Fibroblast of skin of back (primary cell): ENCODE measurements at regions not wholly inside any gene's neighbourhood (a gene's known extent, or its start where the extent isn't known, plus 50 kb on each side); places are given as distances from the start of the nearest gene placed in this dataset.

ENCODE experiments used
- DNase-seq: peaks from one replicate; pipeline ENCODE4 v3.0.0-alpha.2; 2013

DNA sequence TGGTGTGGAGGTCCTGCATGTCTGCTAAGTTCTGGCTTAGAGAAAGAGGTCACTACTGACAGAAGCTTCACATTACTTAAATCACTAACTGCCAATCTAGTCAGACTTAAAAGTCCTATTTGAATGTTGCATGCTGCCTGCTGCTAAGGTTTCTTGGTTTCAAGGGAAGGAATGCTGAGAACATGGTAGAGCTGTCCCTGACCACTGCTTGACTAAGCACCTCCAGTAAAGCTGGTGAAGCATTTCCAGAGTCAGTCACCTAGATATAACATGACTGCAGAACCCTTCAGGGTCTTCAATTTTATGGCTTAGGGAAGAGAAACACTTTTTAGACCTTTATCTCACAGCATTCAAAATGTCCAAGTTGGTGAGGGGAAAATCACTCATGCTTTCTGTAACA, 2178.3 kb upstream of the PIK3C3 start:
- DNase-seq = no peak

DNA sequence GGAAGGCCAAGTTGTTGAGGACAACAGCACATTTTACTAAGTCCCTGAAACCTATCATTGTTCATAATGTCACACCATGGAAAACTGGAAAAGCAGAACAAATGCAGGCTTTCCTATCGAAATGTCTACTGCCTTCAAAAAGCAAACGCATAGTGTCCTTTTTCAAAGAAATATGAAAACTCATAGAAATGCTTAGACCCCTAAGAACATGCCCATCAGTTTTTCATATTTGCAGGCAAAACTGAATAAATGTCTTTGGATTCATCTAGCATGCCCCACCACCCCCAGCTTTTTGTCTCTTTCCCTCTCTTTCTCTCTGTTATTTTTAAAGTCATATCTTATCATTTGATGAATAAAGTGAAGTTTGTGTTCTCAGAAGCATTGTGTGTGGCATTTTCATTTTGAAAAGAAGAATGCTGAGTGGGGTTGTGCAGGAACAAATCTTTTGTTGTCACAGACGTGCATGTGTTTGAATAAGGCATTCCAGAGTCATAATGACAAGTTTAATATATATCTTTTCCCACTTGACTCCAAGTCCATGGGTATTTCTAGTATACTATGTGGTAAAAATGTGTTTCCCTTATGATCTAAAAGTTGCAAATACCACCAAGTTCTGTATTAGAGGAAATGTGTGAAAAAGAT, 2180.0 kb upstream of the PIK3C3 start:
- DNase-seq = peak; percentile 22

DNA sequence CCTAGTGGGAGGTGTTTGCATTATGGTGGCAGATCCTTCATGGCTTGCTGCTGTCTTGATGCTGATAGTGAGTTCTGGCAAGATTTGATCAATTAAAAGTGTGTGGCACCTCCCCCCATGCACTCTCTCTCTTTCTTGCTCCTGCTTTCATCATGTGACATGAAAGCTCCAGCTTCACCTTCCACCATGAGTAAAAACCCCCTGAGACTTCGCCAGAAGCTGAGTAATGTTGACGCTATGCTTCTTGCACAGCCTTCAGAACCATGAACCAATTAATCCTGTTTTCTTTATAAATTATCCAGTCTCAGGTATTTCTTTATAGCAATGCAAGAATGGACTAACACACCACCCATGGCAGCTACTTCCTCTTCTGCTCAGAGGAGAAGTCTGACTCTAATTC, 2181.4 kb upstream of the PIK3C3 start:
- DNase-seq = peak; percentile 13

DNA sequence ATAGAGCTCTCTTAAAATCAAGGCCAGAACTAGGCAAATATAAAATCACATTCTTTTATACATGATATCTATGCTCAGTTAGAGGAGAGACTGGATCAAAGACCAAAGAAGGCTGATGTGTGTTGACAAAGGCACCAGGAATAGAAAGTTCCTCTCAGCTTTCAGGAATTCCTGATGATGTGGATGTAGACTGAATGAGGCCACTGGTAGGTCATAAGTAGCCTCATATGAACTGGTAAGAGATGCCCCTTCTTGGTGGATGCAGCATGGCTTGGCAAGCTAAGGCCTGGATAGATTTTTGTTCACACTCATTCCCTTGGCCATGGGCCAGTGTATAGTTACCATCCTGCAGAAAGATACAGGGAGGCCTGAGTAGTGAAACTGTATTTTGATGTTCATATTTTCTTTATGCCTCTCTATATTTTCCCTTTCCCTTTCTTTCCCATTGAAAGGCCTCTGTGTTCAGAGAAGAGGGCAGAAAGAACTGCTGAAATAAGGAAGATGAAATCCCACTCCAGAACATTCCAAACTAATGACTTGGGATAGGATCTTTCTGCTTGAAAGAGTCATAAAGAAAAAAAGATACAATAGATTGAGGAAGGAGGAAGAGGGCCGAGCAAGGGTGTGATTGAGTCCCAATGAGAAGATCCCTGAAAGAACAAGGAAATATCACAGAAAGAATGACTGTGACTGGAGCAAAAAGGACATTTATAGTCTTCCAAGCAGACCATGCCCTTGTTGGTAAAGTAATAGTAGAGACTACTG, 2182.7 kb upstream of the PIK3C3 start:
- DNase-seq = peak; percentile 61

DNA sequence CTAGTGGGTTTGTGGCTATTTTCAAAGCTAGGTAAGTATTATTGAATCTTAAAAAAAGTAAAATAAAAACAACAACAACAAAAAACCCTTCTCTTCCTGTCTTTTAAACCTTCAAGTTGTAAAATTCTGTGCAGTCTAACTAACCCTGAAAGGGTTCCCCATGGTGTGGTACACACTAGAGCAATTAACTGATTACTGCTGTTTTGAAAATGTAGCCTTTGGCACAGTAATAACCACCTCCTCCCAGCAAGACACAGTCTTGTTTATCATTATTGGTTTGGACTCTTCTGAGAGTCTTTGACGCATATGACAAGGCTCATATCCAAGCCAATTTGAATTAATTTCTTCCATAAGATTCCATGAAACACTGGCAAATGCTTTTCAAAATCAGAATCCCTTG, 2184.6 kb upstream of the PIK3C3 start:
- no peak for DNase-seq

DNA sequence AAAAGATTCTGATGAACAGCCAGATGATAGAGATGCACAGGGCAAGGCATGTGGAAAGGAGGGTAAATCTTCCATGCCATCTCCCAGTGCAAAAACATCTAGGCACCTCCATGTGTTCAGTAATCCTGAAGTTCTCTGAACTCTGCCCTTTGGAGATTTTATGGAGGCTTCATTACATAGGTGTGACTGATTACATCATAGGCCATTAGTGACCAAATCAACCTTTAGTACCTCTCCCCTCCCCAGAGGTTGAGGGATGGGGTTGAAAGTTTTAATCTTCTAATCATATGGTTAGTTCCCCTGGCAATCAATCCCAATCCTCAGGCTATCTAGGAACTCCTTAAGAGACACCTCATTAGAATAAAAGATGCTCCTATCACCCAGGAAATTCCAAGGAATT, 2190.2 kb upstream of the PIK3C3 start:
- no peak for DNase-seq

DNA sequence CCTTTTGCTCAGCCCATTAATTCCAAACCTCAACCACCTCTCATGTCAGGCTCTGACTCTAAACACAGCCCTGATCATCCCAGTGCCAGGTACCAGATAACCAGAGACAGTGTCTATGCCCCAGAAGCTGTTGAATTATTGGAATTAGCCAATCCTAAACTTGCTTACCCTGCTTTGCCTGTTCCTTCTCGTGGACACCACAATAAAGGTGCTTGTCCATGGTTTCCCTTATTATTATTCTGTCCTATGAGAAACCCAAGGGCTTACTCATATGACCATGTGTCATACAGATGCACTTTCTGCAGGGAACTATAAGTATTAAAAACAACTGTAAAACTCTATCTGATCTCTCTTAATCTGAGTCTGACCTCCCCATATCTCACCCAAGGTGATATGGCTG, 2193.8 kb upstream of the PIK3C3 start:
- DNase-seq = no peak

DNA sequence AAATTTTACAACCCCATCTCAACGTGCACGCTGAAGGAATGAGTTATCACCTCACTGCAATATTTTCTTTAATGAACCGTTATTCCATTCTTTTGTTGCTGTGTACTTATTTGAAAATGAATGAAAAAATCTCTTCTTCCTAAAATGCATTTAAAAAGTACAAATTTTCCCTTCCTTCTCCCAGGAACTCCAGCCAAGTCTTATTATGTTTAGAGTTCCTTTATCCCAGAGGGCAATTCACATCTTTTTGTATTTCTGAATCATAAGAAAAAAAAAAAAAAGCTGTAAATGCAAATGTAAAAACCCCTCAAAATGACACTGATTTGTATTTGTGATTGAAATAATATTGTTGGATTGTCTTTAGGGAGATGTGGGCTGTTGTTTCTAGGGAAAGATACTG, 2194.3 kb upstream of the CELF4 start:
- DNase-seq = no peak

DNA sequence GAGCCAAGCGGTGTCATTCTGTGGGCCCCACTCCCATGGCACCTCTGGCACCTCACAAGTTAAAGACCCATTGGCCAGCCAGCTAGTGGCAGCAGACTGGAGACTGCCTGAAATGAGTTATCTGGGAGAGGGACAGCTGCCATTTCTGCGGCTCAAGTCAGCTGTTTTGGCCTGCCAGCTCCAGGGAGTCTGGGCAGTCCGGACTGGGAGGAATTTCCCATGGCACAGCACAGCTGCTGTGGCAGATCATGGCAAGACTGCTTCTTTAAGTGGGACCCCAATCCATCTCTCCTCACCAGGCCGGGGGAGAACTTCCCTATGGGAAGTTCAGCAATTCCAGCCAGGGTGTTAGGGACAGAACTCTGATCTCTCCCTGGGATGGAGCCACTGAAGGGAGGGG, 2187.6 kb upstream of the CELF4 start:
- no peak for DNase-seq

DNA sequence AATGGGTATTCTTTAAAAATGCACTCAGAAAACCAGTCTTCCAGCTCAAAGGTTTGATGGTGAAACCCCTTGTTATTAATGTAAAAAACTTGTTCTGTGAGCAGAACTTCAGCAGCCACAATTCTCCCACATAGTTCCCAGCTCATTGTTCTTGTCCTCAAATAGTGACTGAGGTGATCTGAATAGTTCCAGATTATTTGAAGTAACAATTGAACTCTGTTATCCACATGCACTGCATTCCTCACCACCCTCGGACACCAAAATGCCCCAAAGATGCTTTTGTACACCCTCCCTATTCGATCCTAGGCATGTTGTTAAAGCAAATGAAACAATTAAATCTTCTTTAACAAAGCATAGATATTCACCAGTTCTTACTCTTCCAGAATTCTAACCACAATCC, 2186.8 kb upstream of the CELF4 start:
- no peak for DNase-seq

DNA sequence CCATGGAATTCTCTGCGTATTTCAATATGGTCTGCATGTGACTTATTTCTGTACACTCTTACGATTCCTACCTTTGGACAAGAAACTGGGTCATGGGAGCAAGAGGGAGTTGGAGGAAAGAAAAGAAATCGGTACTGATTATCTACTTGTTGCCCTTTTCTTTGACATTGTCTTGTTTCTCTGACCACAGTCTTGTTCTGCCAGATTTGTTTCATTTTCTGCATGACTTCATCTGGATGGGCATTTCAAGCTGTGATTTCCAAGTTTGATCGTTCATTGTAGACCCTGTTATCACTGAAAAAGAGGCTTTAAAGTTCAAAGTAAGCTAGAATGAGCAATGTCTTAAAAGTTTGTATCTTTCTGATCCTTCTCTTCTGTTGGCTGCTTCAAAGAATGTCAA, 2186.3 kb upstream of the CELF4 start:
- no peak for DNase-seq

DNA sequence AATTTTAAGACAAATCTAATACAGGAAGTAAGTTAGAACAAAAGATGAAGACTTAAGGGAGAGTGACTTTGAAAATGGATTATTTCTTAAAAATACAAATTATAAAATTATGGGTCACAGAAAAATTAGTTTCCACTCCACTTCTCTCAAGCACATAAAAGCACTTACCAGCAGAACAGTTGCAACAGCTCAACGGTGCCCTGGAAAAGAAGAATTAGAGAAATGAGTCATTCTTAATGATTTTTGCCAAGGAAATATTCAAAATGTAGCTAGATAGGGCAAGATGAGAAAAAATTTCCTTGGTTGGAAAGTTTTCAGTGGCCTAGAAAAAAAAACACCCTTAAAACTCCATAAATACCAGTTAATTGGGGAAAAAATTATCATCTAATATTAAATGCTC, 2185.6 kb upstream of the CELF4 start:
- DNase-seq = no peak

DNA sequence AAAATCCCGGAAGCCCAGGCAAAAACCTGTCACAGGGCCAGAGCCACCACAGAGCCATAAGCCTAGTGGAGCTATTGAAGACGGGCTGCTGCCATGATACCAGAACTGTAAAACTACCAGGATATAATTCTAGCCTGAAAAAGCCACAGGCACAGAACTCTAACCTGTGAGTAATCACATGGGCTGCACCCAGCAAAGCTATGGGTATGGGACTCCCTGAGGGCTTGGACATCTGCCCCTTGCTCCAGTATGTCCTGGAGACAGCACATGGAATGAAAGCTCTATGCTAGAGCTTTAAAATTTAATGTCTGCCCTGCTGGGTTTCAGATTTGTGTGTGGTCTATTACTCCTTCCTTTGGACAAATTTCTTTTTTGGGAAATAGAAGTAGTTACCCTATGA, 2183.6 kb upstream of the CELF4 start:
- no peak for DNase-seq

DNA sequence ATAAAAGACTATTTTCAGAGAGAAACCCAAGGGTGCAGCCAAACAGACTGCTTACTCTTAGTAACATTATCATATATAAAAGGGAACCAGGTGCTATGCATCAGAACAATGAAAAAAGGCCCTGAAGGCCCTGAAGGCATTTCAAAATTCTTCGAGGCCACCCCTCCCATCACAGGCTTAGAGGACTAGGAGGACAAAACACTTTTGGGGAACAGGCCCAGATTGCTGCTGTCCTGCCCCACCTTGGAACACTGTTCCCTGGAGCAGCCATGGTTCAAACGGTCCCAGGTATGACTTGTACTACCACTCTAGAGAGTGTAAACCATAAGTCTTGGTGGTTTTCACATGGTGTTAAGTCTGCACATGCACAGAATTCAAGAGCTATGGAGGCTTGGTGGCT, 2183.1 kb upstream of the CELF4 start:
- no peak for DNase-seq

DNA sequence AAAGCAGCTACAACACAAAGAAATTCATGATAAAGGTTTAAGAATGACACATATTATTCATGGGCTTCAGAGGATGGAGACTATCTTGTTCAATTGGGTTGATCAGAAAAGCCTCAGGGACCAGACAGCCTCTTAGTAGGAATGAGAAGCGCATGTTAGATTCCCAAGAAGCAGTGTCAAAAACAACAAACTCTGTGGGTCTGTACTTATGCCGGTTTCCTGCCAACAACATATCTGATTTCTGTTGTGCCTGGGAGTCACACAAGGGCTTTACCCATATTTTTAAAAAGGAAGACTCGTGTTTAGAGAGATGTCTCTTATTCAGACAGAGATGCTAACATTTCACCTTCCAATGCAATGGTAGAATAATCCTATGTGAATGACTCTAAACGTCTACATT, 2180.6 kb upstream of the CELF4 start:
- DNase-seq = no peak

DNA sequence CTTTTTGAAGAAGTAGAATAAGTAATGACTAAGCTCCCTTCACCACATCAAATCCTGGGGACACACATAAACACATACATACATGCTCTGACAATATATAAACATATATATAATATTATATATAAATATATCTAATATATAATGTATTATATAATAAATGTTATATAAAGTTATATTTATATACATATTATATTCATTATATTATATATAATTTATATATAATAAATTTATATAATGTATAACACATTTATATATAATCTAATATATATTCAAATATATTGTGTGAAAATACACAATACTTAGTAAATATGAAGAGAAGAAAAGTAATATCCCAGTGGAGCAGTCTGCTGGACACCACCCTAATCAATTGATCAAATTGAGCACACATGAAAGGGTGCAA, 2177.9 kb upstream of the CELF4 start:
- no peak for DNase-seq

DNA sequence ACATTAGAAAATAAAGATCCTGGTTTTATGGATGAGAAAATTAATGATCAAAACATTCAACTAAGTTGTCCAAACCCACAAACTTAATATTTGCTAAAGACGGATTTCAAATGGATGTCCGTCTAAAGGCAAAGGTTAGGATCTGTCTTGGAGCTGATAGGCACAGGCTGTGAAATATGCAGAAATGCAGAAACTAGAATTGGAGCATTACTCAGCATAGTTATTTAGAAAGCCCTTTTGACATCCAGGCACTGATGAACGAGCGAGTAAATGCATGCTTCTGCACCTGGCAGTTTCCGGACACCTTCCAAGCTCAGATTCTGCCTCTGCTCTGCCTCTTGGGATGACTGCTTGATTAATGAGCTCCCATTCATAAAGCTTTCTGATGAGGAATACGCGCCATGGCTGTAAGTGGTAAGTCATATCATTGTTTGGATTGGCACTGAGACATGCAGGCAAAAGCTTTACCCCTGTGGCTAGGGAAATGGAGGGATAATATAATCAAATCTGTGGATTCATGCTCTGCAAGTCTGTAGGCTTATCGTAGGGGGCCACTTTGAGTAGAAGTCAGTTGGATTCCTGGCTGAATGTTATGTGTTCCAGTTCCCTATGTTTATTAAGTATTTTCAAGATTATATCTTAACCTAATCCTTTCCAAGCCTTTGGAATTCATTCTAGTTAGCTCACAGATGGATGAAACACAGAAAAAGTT, 2176.3 kb upstream of the CELF4 start:
- DNase-seq = no peak

DNA sequence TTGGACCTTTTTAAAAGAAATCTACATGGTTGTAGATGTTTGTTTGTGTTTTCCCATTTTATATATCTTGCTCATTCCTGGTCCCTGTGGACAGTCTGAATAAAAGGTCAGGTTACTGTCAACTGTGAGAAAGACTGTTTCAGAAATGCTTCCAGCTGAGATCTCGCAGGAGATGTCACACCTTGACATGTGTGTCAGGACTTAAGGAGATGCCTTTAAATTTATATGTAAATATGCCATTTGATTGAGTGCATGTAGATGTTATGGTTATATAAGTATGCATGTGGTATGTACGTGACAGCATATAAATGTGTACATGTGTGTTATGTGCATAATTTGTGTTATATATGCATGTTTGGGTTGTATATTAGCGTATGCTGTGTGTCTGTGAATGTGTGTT, 2172.3 kb upstream of the CELF4 start:
- DNase-seq = no peak

DNA sequence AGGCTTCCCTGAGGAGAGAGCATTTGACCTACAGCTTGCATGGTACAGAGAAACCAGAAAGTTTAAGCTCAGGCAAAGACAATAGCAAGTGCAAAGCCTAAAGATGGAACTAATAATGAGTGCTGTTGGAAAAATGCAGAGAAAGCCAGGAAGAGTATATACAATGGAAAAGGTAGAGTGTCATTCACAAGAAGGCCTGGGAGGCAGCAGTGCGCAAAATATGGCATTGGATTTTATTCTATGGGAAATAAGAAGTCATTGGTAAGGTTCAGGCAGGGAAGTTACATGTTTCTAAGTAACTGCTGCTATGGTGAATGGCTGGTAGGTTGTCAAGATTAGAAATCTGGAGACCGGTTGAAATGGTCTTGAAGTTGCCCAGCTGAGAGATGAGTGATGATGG, 2167.3 kb upstream of the CELF4 start:
- no peak for DNase-seq

DNA sequence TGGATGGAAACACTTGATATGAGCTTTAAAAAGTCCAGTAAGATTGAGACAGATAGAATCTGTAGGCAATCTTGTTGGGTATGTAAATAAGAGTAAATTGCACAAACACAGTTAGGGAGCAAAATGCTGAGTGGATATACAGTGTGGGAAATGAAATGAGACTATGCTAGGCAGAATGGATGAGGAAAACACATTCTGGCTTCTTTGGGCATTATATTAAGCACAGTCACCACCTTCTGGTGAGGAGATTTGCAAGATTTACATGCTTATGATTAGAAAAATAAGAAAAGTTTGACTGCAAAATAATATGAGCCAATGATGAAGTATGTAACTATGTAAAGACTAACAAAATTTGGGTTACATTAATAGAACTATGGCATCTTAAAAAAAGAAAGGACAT, 2165.0 kb upstream of the CELF4 start:
- no peak for DNase-seq

DNA sequence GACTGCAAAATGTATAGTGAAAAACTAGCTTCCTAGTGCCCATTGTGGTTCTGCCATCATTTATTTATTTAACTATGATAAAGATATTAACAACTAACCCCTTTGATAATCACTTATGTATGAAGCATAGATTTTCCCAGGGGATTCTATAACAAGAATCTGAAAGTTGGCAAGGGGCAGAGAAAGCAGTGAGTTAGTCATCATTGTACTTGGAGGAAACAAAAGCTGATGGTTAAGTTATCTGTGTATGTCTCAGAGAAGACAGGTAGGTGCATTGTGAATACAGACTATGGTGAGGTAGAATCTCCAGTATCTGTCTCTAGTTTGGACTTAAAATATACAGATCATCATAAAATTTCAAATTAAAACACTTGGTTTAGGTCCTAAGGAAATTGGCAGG, 2159.1 kb upstream of the CELF4 start:
- peak; percentile 19 for DNase-seq

DNA sequence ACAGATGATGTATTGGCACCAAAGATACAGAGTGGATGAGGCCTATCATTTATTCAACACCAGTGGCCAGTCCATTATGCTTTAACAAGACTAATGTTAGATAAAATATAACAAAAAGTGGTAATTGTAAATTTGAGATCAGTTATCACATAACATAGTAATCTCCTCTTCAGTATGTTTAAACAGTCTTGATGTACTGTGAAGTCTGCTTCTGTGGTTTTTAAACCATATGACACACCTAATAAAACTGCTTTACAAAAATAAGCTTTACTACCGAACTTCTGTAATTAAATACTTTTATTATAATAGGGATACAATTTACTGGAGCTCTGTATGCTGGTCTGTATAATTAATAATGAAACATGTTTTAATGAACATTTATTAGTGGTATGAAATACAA, 2156.1 kb upstream of the CELF4 start:
- DNase-seq = no peak

DNA sequence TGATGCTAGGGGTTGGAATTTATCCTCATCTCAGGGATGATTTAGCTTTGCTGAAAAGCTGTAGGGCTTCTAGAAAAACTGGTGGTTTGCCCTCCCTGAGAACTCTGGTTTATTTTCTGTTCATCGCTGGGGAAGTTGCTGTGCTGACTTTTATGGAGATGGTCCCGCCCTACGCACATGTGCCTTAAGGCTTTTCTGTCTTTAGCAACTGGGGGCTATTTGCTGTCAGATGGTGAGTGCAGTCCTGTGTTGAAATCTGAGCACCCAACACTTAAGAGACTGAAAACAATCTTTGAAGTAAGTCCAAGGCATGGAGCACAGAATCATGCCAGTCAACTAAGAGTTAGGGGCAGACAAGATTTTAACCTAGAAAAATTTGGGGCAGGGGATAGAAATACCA, 2148.4 kb upstream of the CELF4 start:
- DNase-seq = no peak

DNA sequence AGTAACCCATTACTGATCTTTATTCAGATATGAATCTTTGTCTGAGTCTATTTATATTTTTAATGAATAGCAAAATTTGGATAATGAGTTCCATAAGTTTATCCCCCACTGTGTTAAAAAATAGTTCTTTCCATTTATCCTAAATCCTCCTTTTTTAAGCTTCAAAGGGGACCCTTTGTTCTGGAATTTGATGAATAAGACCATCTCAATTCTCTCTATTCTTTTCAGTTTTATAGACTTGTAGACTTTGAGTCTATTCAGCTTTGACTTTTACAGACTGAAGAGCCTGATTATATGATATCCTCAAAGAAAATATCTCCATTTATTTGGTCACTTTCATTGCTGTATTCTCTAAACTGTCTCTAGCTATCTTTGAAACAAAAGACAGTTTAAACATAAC, 2146.1 kb upstream of the CELF4 start:
- DNase-seq = no peak
